Keratinocyte (primary cell): ENCODE measurements at regions not wholly inside any gene's neighbourhood (a gene's known extent, or its start where the extent isn't known, plus 50 kb on each side); places are given as distances from the start of the nearest gene placed in this dataset.
"Not testable (repeated sequence)": the region's sequence is repeated elsewhere in the genome, so short reads cannot be mapped to it uniquely, and the experiment has no call there.

ENCODE experiments used
- CTCF ChIP-seq, 3 experiments: IDR thresholded peaks in 1 of 3; conservative IDR thresholded peaks in 1 of 3; optimal IDR thresholded peaks in 1 of 3; 2 replicates in 2 of 3; 3 replicates in 1 of 3; pipeline versions ENCODE3 to v1.5.1; 2011; ENCODE audit warnings: low read length in 3 of 3, mild to moderate bottlenecking in 3 of 3, moderate library complexity in 2 of 3, control low read depth in 1 of 3, inconsistent platforms in 1 of 3; ENCODE audit not compliant: insufficient read depth in 2 of 3; ENCODE audit errors: extremely low read depth in 1 of 3
- EZH2 ChIP-seq: IDR thresholded peaks from one replicate; pipeline ENCODE4 v1.6.1; 2012; ENCODE audit warnings: inconsistent platforms, mild to moderate bottlenecking, low read length, moderate library complexity

- not testable (repeated sequence) for TF ChIP-seq CTCF (optimal IDR thresholded peaks at IDR 0.05 in 1 of 3, IDR thresholded peaks at IDR 0.05 in 1 of 3, conservative IDR thresholded peaks at IDR 0.05 in 1 of 3; ENCODE audit: extremely low read depth in 1 of 3, insufficient read depth in 2 of 3, low read length in 3 of 3); EZH2
These were observed 275.5 kb downstream of the IKZF2 start for GRCh38 chr2:212875950-212876349.
